SKM-1 (cell line): ENCODE measurements at regions not wholly inside any gene's neighbourhood (a gene's known extent, or its start where the extent isn't known, plus 50 kb on each side); places are given as distances from the start of the nearest gene placed in this dataset.

ENCODE experiments used
- DNase-seq: peaks from one replicate; lab custom pipeline; 2025; ENCODE audit not compliant: unreplicated experiment; lab: John Stamatoyannopoulos, UW

DNA sequence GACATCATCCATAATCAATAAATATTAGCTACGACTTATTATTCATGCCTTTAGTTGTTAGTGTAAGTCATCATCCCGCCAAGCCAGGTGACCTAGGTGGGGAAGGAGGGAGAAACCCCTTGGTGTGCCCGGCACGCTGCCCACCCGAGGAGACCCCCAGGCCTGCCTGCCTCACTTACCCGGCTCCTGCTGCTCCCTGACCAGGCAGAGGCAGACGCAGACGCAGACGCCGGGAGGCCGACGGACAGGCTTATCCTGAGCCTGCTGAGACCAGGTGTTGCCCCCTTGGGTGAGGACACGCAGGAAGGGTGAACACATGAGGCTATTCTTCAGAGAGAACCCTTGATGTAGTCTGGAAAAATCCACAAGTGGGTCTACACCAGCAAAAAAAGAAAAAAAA is 401.8 kb downstream of the GALR1 start:
- DNase-seq: no peak

DNA sequence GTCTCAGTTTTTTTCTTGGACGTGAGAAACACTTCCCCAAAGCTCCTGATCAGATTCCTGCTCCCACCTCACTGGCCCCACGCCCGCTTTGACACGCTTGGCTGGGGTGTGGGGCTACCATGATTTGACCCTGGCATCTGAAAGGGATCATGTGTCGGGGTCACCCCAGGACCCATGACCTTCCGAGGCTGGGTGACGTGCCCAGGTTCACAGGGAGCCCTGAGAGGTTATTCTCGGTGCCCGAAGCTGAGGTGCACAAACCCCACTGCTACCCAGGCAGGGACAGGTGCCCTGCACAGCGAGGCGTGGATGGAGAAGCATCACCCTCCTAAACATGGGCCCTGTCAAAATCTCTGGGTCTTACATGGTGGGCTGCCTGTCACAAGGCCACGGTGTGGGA is 404.1 kb downstream of the GALR1 start:
- DNase-seq: no peak

DNA sequence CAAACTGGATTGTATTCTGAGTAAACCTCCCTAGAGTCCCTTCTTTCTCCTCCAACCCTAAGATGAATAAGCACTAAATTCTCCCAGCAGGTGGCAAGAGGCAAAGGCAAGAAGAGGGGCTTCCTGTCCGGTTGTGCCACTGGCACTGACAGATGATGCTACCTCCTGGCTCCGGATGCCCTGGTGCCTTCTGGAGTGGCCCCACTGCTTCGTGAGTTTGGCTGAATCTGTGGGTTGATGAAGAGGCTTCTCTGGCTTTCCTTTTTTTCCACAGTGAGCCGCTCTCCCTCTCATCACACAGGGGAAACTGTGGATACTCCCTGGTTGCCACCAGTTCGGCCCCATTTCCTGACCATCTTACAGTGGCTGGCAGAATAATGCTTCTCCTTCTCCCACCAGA is 404.7 kb downstream of the GALR1 start:
- DNase-seq: no peak

DNA sequence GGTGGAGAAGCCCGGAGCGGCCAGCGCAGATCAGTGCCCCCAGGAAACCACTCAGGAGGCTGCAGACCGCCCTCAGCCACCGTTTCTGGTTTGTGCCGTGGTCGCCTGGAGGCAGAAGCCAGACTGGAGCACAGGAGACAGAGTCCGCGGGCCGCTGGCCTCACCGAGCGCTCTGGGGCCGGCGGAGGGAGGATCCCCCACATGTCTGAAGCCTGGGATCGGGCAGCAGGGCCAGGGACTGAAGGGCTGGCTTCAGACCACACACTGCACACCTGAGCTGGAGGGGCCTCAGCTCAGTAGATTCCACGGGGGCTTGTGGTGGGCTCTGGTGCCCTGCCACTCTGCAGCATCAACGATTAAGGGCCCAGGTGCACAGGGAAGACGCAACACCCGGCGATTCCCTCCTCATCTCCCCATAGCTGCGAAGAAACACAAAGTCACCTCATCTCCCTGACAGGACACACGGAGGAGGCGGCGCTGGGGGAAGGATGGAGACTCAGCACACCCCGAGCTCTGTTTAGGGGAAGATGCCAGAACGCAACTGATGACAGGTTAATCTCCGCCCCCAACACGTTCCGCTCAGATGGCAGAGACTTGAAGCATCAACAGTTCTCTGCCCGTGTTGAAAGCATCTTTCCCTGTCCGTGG is 408.1 kb downstream of the GALR1 start:
- DNase-seq: no peak

DNA sequence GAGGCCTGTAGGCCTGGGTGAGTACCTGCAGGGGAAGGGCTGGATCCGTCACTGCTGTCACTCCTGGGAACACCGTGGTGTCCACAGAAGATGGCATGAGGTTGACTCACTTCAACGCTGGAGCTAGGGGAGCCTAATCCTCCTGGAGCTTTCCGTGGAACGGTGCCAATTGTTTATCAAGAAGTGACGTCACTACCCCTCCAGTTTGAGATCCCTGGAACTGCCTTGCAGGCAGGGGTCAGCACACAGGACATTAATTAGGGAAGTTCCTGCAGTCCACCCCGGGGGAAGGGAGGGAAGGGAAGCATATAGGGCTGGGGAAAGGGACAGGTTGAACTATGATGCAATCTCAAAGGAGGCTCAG is 408.6 kb downstream of the GALR1 start:
- no peak for DNase-seq

DNA sequence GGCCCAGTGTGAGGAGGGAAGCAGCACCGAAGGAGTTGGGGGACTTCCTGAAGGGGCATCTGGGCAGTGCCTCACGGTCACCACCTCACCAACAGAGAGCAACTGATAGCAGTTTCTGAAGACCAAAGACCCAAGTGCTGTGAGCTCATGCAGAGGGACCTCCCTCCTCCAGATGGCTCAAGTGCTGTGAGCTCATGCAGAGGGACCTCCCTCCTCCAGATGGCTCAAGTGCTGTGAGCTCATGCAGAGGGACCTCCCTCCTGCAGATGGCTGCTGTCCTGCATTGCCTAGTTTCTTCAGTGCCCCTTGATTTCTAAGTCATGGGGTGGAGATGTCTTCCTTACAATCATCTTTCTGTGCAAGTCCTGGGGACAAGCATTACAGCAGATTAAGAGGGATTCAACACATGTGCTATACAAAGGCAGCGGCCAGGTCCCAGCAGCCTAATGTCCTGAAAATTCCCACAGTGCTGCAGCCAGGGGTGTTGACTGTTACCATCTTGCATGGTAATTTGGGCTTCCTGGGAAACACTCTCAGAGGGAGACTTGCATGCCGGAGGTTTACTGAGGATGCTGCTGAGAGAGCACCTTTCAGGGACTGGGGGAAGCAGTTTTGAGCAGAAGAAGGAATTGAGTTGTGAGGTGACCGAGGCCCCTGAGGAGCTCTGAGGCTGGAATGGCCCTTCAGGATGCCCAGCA is 409.3 kb downstream of the GALR1 start:
- DNase-seq: no peak

DNA sequence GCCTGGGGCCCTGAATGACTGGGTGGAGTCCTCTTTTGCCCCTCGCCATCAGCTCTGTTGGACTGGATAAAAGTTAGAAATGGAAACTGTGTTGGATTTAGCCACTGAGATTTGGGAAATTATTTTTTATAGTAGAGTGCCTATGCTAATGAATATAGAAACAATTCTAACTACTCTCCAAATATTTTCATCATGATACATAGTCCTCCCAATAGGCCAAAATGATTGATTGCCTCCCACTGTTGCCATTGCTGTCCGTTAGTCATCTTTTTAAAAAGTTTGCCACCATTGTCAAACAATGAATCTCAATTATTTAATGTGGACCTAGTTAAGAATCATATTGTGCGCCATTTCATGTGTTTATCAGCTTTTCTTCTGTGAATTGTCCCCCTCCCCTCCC is 417.0 kb downstream of the GALR1 start:
- no peak for DNase-seq

DNA sequence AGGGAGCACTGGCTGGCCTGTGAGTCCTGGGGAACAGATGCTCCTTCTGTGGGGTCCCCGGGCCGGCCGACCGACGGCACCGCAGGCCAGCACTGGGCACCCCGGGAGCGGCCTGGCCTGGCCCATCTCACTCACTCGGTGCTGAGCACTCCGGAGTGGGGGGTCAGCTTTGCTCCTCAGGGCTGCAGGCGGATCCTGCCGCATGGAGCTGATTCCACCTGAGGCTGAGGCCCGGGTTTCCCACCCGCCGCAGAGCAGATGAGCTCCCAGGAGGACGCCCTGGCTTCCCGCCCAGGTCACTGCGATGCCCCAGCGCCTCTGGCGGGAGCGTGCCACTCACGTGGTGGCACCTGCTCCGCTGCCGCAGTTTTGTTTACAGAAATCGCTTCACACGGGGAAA is 418.6 kb downstream of the GALR1 start:
- no peak for DNase-seq

DNA sequence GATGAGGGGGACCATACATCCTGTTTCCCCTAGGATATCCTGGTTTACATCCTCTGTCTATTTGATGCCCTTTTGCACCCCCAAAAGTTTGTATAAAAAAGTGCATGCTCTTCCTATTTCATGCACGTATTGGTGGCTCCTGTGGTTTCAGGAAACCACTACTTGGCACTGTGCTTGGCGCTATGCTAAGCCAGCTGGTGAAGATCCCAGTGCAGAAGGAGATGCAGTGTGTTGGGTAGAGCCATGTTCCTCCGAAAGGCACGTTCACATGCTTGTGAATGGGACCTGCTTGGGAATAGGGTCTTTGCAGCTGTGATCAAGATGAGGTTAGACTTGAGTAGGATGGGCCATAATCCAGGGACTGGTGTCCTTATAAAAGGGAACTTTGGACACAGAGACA is 419.7 kb downstream of the GALR1 start:
- DNase-seq: no peak

DNA sequence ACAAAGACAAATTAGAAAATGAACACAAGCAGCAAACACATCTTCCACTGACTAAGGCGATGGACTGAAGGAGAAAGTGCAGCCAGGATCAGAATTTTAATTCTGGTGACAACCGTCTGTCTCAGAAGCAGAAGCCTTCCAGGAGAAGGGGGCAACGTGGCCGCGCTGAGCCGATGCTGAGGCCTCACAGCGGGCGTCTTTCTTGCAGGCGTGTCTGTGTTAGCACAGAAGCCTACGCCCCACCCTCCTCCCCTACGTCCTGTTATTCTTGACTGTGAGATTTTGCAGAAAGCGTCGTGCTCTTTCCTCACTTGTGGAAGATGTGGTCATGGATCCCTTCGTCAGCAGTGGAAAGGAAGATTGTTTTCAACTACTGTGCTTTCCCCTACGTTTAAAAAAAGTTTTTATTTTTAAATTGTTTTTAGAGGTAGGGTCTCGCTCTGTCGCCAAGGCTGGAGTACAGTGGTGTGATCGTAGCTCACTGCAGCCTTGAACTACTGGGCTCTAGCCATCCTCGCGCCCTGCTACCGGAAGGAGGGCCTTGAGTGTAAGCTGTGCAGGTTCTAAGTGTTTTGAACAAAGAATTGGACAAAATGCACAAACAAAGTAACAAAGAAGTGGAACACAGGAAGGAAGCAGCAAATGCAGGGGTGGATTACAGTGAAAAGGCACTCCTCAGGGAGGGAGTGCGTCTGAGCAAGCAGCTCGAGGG is 422.0 kb downstream of the GALR1 start:
- no peak for DNase-seq

DNA sequence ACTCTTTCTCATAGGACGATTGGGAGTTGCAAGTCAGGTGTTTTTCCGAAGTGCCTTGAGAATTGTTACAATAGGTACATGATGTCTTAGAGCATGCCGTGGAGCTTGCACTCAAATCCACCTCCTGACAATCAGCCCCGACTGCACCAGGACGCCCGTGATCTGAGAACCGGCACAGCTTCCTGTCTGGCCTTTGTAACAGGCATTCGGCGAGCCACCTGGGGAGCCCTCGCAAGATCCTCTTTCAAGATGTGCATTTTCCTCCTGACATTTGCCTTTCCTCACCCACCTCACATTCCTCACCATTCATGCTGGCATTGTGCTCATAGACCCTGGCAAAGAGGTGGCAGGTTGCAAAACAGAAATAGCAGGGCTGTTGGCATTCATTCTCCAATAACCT is 427.3 kb downstream of the GALR1 start:
- no peak for DNase-seq

DNA sequence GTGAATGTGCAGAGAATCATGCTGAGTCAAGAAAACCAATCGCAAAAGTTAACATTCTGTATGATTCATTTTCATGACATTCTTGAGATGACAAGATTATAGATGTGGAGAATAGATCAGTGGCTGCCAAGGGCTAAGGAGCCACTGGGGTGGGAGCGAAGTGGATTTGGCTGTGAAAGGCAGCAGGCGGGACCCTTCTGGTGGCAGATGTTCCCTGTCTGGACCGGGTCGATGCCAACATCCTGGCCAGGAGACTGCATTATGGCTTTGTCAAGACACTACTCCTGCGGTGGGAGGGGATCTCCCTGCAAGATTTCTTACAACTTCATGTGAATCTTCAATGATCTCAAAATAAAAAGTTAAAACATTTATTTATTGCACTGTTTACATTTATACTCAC is 427.9 kb downstream of the GALR1 start:
- DNase-seq: no peak

DNA sequence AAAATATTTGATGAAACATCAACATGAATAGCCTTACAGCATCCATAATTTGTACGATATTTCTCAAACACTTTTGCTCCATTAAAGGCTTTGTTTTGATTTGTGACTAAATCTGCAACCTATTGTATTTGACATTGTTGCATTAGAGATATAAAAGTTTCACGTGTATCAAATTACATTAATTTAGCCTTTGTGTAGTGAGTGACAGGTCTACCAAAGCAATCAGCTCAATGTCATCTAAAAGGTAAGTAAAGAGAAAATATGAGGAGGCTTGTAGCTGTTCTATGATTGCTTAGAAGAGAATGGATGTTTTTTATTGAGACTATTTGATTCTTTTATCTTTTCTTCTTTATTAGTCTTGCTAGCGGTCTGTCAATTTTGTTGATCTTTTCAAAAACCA is 430.2 kb downstream of the GALR1 start:
- DNase-seq: no peak

DNA sequence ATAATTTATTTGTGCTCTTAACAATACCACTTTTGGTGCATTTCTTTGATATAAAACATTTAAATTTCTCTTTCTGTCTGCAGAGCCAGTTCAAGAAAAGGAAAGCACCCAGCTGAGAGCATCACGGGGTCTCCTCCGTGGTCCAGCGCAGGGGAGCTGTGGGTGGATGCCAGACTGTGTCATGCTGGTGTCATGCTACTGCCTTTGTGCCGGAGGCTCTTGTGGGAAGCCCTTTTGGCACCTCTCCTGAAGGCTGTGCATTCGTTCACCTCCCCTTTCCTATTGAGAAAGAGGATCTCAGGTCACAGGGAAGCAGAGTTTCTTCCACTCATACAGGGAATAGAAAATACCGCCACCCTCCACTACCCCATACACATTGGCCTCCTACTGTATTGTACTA is 450.4 kb downstream of the GALR1 start:
- no peak for DNase-seq

DNA sequence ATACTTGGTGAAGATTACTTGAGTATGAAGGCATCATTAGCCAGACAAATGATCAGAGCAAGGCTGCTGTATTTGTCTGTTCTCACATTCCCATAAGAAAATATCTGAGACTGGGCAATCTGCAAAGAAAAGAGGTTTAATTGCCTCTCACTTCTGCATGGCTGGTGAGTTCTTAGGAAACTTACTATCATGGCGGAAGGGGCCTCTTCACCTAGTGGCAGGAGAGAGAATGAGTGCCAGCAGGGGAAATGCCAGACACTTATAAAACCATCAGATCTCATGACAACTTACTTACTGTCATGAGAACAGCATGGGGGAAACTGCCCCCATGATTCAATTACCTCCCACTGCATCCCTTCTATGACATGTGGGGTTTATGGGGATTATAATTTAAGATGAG is 452.3 kb downstream of the GALR1 start:
- no peak for DNase-seq

DNA sequence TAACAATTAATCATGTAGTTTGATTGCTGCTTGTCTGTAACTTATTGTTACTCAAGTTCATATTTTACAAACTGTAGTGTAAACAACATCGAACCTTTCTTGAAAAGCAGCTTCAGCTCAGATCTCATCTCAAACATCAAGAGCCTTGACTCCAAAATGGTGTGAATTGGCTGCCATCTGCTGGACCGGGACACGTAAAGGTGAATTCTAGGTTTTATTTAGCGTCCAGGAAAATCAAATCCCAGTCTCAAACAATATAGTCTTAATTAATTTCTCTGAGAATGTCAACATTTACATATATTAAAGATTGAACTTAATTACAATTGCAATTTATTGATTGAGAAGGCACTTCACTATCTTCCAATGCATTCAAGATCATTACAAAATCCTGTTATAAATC is 453.0 kb downstream of the GALR1 start:
- DNase-seq: no peak

DNA sequence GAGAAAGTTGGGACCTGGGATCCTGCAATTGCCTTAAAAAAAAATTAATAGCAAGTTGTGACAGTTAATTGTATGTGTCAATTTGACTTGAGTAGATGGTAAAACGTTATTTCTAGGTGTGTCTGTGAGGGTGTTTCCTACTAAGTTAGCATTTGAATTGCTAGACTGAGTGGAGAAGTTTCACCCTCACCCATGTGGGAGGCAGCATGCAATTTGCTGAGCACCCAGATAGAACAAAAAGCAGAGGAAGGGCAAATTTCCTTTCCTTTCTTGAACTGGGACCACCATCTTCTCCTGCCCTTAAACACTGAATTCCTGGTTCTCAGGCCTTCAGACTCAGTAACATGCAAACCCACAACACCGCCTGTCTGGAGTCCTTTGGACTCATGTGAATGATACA is 455.7 kb downstream of the GALR1 start:
- no peak for DNase-seq

DNA sequence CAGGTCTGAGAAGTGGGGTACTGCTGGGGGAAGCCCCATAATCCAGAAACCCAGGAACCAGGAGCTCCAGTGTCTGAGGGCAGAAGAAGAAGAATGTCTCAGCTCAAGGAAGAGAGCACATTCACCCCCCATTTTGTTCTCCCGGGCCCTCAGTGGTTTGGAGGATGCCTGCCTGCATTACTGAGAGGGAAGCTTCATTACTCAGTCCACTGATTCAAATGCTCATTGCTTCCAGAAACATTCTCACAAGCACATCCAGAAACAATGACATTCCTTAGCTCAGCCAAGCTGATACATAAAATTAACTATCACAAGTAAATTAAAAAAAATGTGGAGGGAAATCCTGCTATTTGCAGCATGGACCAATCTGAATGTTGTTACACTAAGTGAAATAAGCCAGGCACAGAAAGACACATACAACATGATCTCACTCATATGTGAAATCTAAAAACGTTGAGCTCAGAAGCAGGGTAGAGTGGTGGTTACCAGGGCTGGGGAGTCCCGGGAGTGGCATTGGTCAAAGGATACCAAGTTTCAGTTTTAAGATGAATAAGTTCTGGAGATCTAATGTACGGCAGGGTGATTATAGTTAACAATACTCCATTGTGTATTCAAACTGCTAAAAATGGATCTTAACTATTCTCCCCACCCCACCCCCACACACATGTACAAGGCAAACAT is 459.3 kb downstream of the GALR1 start:
- no peak for DNase-seq

DNA sequence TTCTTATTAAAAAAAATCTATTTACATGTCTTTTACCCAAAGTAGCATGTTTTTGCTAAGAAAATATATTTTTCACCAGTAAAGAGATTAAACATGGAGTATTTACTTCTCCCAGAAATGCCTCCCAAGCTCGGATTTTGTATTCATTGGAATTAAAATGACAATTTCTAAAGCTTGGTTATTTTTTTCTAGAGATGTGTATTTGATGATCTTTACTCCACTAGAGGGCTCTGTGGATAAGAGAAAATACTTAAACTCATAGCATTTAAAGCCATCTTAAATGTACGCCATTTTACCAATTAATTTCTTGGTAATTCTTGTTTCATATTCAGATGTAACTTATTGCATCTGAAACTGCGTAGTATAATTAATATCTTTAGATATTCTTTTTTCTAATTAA is 461.4 kb downstream of the GALR1 start:
- no peak for DNase-seq

DNA sequence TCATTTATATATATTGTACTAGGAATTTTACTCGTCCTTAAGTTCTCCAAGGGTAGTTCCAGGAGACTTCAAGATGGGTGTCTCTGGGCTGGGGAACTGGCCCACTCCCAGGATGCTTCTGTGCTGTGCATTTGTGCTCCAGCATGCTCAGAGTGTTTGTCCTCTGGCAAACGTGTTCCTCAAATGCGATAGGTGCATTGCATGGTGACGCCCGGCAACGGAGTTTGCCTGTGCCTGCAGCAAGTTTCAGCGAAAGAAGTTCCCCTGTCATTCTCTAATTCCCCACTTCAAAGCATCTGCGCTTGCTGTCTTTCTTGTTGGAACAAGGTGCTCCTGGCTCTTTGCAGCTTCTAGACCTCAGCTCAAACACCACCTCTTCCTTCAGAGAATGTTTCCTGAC is 465.1 kb downstream of the GALR1 start:
- DNase-seq: no peak

DNA sequence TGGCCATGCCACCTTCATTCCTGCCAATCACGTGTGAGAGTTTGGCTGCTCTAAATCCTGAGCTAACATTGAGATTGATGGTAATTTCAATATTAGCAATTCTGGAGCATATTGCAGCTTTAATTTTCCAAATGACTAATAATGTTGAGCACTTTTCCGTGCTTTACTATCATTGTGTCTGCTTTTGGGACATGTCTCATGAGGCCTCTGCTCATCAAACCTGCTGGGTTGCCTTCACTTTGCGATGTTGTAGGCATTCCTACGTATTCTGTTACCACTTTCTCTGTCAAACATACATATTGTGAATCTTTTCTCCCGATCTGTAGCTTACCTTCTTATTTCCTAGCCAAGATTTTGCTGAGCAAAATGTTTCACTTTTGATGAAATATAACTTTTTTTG is 466.6 kb downstream of the GALR1 start:
- no peak for DNase-seq

DNA sequence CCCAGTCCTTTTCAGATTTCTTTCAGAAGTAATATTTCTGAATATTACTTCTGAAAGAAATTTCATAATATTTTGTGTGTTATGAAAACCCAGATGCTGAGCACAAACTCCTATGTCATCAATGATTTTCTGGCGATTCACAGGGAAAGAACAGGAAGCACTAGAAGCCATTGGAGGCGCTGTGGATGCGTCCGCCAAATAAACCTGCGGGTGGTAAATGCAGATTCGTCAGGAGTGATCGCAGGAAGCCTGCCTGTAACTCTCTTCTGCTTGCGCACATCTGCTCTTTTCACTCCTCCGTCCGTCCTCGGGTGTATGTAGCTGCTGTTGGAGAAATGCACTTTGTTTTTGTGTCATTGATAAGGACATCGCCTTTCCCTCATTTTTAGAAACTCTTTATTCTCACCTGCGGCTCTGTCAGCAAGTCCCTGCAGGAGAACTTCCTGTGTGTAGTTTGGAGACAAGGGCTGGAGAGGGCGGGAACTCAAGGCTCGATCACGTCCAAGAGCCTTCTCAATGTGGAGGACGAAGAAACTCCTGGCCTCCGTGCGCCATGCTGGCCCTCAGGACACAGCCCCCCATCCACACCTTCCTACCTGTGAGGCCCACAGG is 483.8 kb downstream of the GALR1 start:
- no peak for DNase-seq
